ENCODE measurements at regions not wholly inside any gene's neighbourhood (a gene's known extent, or its start where the extent isn't known, plus 50 kb on each side); places are given as distances from the start of the nearest gene placed in this dataset.
"Not testable (repeated sequence)": the region's sequence is repeated elsewhere in the genome, so short reads cannot be mapped to it uniquely, and the experiment has no call there.

DNA sequence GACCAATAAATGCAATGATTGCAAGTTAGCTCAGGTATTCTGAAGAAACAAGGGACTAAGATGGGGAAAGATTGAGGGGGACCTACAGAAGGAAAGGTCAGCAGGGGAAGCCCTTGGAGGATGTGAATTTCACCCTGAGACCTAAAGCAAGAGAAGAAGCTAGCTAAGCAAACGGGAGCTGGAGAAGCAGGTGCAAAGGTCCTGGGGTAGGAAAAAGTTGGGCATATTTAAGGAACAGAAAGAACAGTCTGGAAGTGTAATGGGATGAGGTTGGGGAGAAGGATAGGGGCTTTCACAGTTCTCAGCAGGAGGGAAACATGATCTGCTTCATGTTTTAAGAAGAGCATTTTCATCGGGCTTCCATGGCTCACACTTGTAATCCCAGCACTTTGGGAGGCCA, 89.7 kb upstream of the SLC45A1 start:
- DNase-seq (ENCODE audit: low read depth in 2 of 2): no peak

GRCh38 chr1:8227674-8228073, 90.2 kb upstream of the SLC45A1 start:
- DNase-seq (ENCODE audit: low read depth in 2 of 2): not testable (repeated sequence)

GRCh38 chr1:8226747-8227146, 91.2 kb upstream of the SLC45A1 start:
- no peak for DNase-seq (ENCODE audit: low read depth in 2 of 2)

GRCh38 chr1:8226024-8226423, 91.9 kb upstream of the SLC45A1 start:
- not testable (repeated sequence) for DNase-seq (ENCODE audit: low read depth in 2 of 2)

- no peak for DNase-seq (ENCODE audit: low read depth in 2 of 2)
Observed at GRCh38 chr1:8223526-8223925, 94.4 kb upstream of the SLC45A1 start.

DNA sequence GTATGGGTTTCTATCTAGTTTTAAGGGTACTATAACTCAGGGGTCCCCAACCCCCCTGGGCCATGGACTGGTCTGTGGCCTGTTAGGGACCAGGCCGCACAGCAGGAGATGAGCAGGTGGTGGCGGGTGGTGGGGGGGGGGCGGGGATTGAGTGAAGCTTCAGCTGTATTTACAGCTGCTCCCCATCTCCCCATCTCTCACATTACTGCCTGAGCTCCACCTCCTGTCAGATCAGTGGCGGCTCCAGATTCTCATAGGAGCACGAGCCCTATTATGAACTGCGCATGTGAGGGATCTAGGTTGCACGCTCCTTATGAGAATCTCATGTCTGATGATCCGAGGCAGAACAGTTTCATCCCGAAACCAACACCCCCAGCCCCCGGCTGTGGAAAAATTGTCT, 95.1 kb upstream of the SLC45A1 start:
- DNase-seq (ENCODE audit: low read depth in 2 of 2): no peak

DNA sequence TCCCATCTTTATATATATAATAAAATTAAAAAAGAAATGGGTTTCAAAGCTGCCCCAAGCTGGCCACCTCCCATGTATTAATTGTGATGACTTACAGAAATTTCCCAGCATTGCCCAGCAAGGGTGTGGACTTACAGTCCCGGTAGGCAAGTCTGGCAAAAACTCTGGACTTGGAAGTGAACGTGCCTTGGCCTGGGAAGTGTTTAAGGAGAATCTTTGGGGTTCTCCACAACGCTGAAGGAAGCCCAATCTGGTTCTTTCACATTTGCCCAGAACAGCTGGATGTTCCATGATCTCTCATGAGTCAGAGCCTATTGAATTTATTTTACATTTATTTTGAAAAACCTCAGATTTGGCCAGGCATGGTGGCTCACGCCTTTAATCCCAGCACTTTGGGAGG, 98.4 kb upstream of the SLC45A1 start:
- DNase-seq (ENCODE audit: low read depth in 2 of 2): no peak

- DNase-seq (ENCODE audit: low read depth in 2 of 2): no peak
Observed at GRCh38 chr1:8218351-8219092, 99.4 kb upstream of the SLC45A1 start.

DNA sequence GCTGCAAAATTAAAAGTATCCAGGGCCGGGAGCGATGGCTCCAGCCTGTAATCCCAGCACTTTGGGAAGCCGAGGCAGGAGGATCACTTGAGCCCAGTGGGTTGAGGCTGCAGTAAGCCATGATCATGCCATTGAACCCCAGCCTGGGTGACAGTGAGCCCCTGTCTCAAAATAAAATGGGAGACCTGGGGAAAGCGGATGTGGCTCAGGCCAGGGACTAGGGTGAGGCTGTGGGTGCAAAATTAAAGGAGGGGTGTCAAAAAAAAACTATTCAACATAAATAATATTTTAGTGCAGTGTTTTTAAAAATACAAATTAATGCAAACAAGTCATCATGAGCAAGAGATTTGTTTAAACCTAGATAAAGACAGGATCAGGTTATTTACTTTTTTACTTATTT, 100.1 kb upstream of the SLC45A1 start:
- no peak for DNase-seq (ENCODE audit: low read depth in 2 of 2)

DNA sequence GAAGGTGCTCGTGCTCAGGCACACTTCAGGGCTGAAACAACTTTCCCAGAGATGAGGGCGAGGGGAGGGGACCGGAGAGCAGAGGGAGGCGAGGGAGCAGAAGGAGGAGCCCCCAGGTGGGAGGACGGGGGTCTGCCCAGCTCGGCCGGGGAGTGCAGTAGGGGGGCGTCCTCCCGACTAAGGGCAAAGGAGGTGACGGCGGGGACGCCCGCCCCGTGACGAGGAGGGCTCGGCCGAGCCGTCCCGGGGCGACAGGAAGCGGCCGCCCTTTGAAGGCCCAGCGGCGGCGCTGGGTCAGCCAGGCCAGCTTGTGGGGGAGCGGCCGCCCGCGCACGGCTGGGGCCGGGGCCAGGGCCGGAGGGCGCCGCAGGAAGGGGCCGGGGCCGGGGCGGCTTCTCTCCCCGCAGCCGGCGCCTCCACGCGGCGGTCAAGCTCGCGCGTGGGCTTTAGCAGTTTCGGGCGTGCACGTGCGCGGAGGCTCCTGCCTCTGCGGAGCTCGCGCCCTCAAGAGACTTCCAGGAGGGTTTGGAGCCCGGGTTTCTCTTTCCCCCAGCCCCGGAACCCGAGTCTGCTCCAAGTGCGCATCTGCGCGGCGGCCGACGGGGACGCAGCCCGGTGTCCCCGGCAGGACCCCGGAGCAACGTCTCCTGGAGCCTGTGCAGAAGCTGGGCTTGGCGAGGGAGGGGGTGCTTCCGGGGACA, 100.8 kb upstream of the SLC45A1 start:
- no peak for DNase-seq (ENCODE audit: low read depth in 2 of 2)

DNA sequence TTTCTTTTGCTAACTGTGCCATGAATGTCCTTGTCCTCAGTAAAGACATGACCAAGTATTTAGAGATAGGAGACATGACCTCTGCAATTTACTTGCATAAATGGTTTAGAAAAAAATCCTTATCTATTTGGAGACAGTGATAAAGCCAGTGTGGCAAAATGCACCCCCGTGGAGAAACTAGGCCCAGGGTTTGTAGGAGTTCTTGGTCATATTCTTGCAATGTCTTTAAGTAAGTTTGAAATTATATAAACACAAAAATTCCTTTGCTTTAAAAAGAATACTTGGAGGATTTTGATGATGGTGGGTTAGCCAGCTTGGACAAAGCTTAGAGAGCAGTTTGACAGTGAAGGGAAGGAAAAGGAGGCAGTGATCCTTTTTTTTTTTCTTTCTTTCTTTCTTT, 101.9 kb upstream of the SLC45A1 start:
- DNase-seq (ENCODE audit: low read depth in 2 of 2): no peak

GRCh38 chr1:8214501-8215173, 103.3 kb upstream of the SLC45A1 start:
- no peak for DNase-seq (ENCODE audit: low read depth in 2 of 2)

DNA sequence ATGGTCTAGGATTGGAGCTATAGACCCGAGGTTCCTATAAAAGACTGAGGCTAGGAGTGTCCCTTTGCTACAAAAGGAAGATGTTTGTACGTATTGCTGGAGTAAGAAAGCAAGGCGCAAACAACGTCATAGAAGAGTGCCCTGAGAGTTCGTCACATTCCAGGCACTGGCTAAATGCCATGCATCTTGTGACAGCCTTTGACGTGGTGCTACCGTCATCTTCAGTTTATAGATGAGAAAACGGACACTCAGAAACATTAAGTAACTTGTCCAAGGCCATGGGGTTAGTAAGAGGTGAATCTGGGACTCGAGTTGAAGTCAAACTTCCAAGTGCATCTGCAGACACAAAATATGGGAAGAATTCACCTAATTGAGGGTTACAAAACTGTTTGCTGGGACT, 104.2 kb upstream of the SLC45A1 start:
- DNase-seq (ENCODE audit: low read depth in 2 of 2): no peak

- DNase-seq (ENCODE audit: low read depth in 2 of 2): no peak
Observed at GRCh38 chr1:8213136-8213535, 104.8 kb upstream of the SLC45A1 start.

DNA sequence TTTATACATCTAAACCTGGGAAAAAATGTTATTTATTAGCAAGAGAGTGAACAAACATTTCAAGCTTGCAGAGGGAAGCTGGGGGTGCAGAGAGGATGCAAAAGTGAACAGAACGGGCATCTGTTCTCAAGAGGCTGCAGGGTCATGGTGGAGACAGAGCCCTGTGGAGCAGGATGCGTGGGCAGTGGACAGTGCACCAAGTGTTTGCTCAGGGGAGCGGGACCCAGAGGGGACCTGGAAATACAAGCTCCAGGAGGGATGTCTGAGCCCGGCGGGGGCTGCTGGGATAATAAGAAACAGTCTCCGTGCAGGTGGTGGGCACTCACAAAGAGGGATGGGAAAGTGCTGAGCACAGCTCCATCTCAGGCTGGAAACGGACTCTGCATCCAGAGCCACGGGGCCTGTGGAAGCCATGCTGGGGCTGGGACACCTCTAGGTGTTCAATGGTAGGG, 105.3 kb upstream of the SLC45A1 start:
- DNase-seq (ENCODE audit: low read depth in 2 of 2): no peak

DNA sequence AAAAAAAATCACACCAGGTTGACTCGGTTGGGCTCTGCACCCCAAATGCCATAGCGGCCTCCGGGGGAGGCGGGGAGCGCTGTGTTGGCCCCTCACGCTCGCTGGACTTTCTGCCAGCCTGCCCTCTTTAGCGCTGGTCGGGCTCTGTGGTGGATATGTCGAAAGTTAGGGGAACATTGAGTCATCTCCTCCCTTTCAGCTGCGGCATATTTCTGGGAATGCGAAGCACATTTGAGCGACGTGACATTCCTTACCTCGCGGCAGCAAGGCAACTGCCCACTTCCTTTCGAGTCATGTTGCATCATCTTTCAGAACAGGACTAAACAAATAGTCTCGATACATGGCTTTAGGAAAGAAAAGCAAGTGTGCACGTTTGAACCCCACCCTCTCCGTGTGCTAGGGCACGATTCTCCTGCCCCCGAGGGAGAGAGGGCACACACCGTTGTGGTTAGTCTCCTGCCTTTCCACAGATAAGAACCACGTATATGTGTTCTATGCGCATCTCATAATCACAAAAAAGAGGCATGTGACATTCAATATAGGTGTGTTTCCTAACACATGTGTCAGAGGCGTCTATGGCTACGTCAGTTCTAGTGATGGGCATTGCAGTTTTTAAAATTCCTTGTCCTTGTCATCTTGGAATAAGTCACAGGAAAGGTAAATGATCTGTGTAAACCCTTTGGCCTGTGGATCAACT, 105.9 kb upstream of the SLC45A1 start:
- DNase-seq (ENCODE audit: low read depth in 2 of 2): no peak

GRCh38 chr1:8211251-8211882, 106.5 kb upstream of the SLC45A1 start:
- DNase-seq (ENCODE audit: low read depth in 2 of 2): no peak

GRCh38 chr1:8207202-8207601, 110.7 kb upstream of the SLC45A1 start:
- DNase-seq (ENCODE audit: low read depth in 2 of 2): no peak

DNA sequence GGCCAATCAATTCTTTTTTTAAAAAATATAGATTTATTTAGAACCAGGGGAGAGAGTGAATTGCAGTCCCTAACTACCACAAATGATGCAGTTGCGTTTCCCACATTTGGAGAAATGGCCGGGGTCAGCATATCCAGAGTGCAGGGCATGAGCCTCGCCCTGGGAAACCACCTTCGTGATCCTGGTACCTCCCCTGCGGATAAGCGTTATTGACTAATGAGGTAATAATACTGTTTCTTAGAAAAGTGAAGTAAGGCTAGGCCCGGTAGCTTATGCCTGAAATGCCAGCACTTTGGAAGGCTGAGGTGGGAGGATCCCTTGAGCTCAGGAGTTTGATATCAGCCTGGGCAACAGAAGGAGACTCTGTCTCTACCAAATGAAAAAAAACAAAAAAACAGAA, 111.5 kb upstream of the SLC45A1 start:
- no peak for DNase-seq (ENCODE audit: low read depth in 2 of 2)

GRCh38 chr1:8205771-8206170, 112.1 kb upstream of the SLC45A1 start:
- no peak for DNase-seq (ENCODE audit: low read depth in 2 of 2)

GRCh38 chr1:8204826-8205225, 113.1 kb upstream of the SLC45A1 start:
- no peak for DNase-seq (ENCODE audit: low read depth in 2 of 2)

DNA sequence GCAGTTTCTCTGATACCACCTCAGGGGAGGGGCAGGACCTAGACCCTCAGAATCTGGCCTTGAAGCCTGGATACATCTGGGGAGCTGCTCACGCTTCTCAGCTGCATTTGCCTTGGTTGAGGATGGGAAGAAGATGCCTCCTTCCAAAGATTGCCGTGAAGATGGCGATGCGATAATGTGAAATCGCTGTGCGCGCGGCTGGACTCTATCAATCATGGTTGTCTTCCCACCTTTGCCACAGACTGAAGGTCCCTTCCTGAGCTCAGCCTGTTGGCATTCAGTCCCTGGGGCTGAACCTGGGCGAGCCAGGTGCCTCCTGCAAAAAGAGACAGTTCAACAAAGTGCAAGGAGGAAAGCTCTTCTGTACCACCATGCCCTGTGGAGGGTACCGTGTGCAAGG, 114.4 kb upstream of the SLC45A1 start:
- DNase-seq (ENCODE audit: low read depth in 2 of 2): no peak

Data from stimulated activated CD4-positive, alpha-beta T cell treated with anti-CD3 and anti-CD28 coated beads, Interleukin-4, amount 100 ng/mL, for 48 hours (primary cell).